ENCODE measurements at regions not wholly inside any gene's neighbourhood (a gene's known extent, or its start where the extent isn't known, plus 50 kb on each side); places are given as distances from the start of the nearest gene placed in this dataset.

DNA sequence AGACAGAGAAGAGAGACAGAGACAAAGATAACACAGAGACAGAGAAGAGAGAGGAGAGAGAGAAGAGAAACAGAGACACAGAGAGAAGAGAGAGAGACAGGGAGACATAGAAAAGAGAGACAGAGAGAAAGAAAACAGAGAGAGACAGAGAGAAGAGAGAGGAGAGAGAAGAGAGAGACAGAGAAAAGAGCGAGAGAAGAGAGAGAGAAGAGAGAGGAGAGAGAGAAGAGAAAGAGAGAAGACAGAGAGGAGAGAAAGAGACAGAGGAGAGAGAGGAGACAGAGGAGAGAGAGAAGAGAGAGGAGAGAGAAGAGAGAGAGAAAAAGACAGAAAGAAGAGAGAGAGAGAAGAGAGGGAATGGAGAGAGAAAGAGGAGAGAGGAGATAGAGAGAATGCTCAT lies 601.1 kb upstream of the PRKX start:
- TF ChIP-seq, protein P1, sequence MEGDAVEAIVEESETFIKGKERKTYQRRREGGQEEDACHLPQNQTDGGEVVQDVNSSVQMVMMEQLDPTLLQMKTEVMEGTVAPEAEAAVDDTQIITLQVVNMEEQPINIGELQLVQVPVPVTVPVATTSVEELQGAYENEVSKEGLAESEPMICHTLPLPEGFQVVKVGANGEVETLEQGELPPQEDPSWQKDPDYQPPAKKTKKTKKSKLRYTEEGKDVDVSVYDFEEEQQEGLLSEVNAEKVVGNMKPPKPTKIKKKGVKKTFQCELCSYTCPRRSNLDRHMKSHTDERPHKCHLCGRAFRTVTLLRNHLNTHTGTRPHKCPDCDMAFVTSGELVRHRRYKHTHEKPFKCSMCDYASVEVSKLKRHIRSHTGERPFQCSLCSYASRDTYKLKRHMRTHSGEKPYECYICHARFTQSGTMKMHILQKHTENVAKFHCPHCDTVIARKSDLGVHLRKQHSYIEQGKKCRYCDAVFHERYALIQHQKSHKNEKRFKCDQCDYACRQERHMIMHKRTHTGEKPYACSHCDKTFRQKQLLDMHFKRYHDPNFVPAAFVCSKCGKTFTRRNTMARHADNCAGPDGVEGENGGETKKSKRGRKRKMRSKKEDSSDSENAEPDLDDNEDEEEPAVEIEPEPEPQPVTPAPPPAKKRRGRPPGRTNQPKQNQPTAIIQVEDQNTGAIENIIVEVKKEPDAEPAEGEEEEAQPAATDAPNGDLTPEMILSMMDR (IDR thresholded peaks at IDR 0.05; ENCODE audit: low read depth, low read length) = no peak
- no peak for TF ChIP-seq EZH2phosphoT487 (IDR thresholded peaks at IDR 0.05; ENCODE audit: low read depth)

Measured in OCI-LY3 (cell line).